T-helper 2 cell (primary cell): ENCODE measurements at regions not wholly inside any gene's neighbourhood (a gene's known extent, or its start where the extent isn't known, plus 50 kb on each side); places are given as distances from the start of the nearest gene placed in this dataset.
"Not testable (repeated sequence)": the region's sequence is repeated elsewhere in the genome, so short reads cannot be mapped to it uniquely, and the experiment has no call there.

Experiments used
- DNase-seq, 5 experiments: peaks; one replicate each; pipeline versions ENCODE4 v3.0.0 to v3.0.0-alpha.2; 2012 to 2022

GRCh38 chr9:10835791-10836463, 223.1 kb upstream of the PTPRD start:
- no peak for DNase-seq

GRCh38 chr9:10843151-10843550, 230.3 kb upstream of the PTPRD start:
- DNase-seq: no peak

DNA sequence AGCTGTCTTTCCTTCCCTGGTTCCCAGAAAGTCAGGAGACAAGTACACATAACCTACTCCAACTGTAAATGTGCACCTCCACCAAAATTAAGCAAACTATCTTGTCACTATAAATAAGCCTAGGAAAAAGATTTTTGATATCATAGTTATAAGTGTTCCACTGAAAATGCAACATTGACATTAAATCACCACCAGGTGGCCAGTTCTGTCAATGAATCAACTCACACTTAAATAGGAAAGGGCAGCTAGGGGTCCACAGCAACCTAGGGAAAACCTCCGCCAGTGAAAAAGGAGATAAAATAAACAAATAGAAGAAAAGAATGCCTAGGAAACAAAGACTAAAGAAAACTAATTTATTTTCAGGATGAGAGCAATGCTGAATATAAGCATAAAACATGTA, 243.0 kb upstream of the PTPRD start:
- DNase-seq: no peak

DNA sequence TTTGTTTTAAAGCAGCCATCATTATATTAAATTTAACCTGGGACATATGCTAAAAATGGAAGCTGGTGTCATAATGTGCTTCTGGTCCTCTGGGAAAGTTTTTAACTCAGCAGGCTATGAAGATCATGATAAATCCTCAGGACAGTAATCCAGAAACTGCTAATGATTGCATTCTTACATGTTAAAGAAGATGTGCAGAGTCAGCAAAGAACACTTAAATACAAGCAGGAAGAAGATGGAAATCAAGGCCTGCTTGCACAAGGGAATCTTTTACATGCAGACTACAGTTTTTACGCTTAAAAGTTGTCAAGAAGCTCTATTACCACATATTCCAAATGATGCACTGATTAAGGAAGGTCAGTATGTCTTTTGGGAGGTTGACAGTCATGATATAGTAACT, 246.0 kb upstream of the PTPRD start:
- DNase-seq: no peak

DNA sequence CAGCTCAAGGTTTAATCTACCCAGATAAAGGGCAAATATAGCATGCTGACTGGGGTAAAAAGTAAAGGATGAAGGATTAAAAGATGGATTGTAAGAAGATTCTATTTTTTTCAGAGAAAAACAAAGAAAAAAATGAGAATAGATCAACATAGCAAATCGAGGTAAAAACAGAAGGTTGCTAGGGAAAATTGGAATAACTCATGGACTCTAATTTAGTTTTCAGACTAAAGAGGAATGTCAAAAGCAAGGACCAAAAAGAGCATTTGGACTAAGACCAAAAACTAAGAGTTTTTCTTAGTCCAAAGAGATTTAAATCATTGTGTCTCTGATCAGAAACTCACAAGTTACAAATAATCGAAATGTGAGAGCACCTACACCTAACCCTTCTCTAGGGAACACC, 250.7 kb upstream of the PTPRD start:
- DNase-seq: no peak

DNA sequence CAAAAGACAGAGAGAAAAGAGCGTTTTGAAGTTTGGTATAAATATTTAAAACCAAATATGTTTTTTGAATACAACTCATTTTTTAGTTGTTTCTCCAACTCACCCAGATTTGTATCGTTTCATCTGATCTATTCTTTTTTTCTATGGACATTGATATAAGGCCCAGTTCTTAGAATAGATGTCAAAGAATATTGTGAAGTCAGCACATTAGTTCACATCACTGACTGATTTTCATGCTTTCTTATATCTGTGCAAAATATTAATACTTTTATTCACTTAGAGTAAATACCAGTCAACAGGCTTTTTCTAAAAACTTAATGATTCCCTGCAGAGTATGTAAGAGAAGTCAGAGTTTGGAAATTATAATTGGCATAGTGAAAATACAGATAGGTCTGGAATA, 254.4 kb upstream of the PTPRD start:
- no peak for DNase-seq

- DNase-seq: no peak
These were observed 256.9 kb upstream of the PTPRD start for GRCh38 chr9:10869687-10870086.

GRCh38 chr9:10873999-10874398, 261.2 kb upstream of the PTPRD start:
- no peak for DNase-seq

GRCh38 chr9:10875752-10876151, 262.9 kb upstream of the PTPRD start:
- no peak for DNase-seq

DNA sequence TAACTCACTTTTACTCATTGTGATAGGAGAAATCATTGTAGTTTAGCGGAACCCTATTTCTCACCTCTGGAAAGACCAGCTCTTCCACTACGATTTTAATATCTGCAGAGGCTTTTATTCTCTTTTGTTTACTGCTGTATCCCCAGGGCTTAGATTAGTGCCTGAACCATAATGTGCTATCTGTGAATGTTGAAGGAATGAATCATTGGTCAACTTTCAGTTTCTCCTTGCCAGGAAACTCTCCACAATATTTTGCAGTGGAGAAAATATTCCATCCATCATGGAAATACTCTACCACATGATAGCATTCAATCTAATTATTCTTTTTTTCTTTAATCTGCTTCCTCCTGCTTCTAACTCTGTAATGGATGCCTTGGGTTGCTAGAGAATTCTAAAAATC, 263.5 kb upstream of the PTPRD start:
- DNase-seq: no peak

DNA sequence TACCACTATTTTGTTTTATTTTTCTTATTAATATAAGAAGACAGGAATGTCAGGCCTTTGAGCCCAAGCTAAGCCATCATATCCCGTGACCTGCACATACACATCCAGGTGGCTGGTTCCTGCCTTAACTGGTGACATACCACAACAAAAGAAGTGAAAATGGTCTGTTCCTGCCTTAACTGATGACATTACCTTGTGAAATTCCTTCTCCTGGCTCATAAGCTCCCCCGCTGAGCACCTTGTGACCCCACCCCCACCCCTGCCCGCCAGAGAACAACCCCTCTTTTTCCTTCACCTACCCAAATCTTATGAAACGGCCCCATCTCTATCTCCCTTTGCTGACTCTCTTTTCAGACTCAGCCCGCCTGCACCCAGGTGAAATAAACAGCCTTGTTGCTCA, 277.5 kb upstream of the PTPRD start:
- not testable (repeated sequence) for DNase-seq

GRCh38 chr9:10899509-10899908, 286.7 kb upstream of the PTPRD start:
- no peak for DNase-seq

DNA sequence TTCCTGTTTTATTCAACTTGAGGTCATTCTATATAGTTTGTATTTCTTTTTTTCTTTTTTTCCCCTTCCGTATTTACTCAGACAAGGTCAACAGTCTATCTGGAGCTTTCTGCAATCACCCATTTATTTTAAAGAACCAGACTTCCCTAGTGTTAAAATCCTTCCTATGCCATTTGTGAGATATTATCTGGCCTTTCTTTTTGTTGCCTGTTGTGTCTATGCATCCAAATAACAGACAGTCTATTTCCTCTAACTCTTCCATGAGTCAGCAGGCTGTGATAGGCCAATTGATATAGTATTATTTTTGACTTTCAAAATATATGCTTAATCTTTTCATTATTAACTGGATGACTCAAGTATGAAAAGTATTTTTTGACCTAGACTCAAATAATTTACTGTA, 291.2 kb upstream of the PTPRD start:
- DNase-seq: no peak

GRCh38 chr9:10910779-10911178, 298.0 kb upstream of the PTPRD start:
- no peak for DNase-seq

GRCh38 chr9:10911373-10911772, 298.6 kb upstream of the PTPRD start:
- DNase-seq: no peak

DNA sequence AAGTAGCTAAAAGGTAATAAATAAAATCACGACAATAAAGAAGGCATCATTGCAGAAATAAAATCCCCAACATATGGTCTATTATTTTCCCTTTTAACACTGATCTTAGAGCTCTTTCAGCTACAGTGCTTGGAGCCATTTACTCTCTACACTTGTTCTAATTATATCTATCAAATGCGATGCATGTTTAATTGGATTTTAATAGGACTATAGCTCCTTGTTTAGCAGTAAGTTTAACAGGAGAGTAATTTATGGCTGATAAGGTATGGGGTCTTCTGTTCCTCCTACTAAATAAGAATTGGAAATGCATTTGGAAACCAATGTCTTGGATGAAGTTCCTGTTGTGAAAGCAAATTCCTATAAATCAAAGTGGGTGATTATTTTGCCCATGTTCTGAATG, 304.2 kb upstream of the PTPRD start:
- no peak for DNase-seq

DNA sequence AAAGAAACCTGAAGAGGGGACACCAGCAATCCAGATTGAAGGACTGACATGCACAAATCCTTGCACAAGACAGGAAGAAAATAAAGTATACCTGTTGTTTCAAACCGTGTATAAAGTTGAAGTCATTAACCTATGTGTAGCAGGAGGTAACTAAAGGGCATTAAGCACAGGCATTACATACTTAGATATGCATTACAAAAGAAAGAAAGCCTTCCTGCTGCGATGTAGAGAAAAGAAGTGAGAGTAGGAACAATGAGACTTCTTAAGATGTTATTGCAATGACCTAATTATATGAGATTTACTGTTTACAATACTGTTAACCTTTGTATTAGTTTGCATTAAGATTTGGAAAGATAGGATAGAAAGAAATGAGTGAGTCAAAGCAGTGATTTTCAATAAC, 308.9 kb upstream of the PTPRD start:
- DNase-seq: no peak

GRCh38 chr9:10925896-10926295, 313.1 kb upstream of the PTPRD start:
- no peak for DNase-seq

- DNase-seq: no peak
These were observed 315.6 kb upstream of the PTPRD start for GRCh38 chr9:10928372-10928771.

- DNase-seq: no peak
These were observed 317.3 kb upstream of the PTPRD start for GRCh38 chr9:10930081-10930480.

GRCh38 chr9:10946676-10947410, 334.0 kb upstream of the PTPRD start:
- no peak for DNase-seq

- no peak for DNase-seq
These were observed 345.1 kb upstream of the PTPRD start for GRCh38 chr9:10957878-10958277.

DNA sequence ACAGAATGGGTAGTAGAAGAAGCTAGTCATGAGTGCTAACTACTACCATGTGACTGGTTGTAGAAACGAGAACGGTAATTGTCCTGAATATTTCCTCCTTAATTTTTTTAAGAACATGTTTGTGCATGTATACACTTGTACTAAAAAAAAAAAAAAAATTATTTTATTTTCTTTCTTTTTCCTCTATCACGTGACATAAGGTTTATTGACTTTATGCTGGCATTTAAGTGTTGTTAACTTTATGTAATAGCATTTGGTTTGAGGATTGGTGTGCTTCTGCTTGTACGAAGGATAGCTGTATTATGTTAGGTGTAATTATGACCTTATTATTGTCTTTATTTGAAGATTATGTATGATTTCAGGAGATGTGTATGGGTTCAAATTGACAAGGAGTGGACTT, 349.1 kb upstream of the PTPRD start:
- DNase-seq: no peak

DNA sequence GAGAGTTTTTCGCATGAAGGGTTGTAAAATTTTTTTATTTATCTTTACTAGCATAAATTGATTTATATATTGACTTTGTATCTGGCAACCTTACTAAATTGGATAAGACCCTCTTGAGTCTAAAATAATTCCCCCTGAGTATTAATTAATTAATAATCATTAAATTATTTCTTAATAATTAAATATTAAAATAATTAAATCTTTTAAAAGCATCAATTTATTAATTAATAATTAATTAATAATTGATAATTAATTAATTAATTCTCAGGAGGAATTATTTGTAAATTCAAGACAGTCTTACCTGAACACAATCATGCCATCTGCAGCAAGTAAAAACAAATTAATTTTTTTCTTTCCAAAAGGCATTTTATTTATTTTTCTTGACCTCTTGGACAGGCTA, 370.4 kb upstream of the PTPRD start:
- no peak for DNase-seq

DNA sequence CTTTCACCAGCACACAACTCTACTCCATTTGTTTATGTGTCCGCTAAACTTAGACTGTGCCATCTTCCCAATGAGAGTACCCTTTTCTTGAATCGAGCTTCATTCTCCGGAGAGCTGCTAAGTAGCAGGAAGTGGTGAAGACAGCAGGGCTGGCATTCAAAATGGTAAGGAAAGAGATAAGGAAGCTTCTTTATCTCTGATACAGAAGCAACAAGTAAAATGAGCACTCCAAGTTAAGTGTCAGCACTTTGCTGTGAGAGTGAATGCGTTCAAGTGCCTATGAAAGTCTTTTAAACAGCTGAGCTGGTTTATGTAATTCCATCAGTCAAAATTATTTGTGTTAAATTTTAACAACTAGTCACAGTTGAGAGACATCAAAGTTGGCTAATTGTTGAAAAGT, 386.8 kb upstream of the PTPRD start:
- no peak for DNase-seq
